ENCODE measurements at regions not wholly inside any gene's neighbourhood (a gene's known extent, or its start where the extent isn't known, plus 50 kb on each side); places are given as distances from the start of the nearest gene placed in this dataset.
A peak's percentile ranks its signal among the peaks of the same experiment; 100 is the strongest.

DNA sequence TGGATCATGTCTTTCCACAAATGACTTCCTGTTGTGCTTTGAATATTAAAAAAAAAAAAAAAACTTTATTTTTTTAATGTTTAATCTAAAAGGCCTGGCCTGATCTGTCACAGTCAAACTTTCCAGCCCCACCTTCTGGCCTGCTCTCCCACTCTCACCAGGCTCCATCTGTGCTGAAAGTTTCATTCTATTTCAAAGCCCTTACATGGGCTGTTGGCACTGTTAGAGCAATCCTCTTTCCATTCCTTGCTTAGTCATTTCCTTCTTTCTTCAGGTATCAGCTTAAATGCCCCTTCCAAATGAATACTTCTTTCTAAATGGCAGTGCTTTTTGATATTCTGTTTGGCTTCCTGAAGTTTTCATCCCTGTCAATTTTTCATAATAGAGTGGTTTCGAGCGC is 1104.8 kb upstream of the C9orf72 start:
- DNase-seq: no peak
- in situ Hi-C loops (cut with MboI; ENCODE audit: low pct_unique_long_range_greater_than_20kb, low sequenced_read_pairs): no loop called here

DNA sequence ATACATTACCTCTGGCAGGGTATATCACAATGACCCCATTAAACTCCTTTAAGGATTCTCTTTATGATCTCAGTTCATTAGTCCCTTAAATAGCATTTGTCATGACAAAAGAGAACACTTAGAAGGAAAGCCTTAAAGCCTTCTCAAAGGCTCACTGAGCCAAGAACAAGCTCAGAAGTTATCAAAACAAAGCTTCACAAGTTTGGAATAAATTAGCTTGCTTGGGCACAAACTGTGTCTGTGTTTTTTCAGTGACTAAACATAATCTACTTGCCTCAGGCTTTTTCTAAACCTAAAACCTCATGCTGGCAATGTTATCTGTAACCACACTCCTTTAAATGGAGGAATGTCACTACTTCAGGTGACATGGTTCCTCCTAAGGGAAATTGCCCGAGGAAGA is 1114.9 kb upstream of the C9orf72 start:
- DNase-seq: no peak
- in situ Hi-C loops (cut with MboI; ENCODE audit: low pct_unique_long_range_greater_than_20kb, low sequenced_read_pairs): no loop called here

DNA sequence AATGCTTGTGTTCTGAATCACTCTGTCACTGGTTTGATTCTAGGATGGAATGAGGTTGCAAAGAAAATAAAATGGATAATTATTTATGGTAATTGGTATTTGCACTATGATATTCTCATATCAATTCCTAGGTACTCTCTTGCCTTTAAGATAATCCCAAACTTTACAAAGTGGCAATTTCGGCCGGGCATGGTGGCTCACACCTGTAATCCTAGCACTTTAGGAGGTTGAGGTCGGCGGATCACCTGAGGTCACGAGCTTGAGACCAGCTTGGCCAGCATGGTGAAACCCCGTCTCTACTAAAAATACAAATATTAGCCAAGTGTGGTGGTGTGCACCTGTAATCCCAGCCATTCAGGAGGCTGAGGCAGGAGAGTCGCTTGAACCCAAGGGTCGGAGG is 1118.7 kb upstream of the C9orf72 start:
- in situ Hi-C loops (cut with MboI; ENCODE audit: low pct_unique_long_range_greater_than_20kb, low sequenced_read_pairs): no loop called here

DNA sequence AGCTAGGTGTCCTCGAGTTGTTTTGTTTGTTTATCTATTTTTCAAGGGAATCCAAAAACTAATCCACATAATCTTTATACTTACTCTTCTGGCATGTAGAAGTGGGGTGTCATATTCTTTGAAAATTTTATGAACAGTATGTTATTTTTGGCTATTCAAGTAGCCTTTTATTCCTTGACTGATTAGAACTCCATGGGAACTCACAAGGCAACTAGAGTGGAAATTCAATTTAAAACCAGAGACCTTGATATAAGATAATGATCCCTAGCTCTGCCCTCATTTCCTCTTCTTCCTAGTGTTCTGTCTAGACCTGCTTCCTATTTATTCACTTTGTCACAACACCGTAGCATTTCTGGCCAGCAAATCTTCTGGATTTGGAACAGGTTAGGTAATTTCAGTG is 1123.7 kb upstream of the C9orf72 start:
- no peak for DNase-seq
- in situ Hi-C loops (cut with MboI; ENCODE audit: low pct_unique_long_range_greater_than_20kb, low sequenced_read_pairs): no loop called here

More for the DNA sequence above, 1118.7 kb upstream of the C9orf72 start:
- DNase-seq: no peak

DNA sequence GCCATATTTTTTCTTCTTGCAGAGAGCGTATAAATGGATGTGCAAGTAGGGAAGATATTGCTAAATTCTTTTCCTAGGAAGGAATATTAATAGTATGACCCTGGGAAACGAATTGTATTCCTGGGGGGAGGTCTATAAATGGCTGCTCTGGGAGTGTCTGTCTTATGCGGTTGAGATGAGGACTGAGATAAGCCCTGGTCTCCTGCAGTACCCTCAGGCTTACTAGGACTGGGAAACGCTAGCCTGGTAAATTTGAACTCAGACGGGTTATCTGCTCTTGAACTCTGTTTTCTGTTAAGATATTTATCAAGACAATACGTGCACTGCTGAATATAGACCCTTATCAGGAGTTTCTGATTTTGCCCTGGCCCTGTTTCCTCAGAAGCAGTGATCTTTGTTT is 1126.4 kb upstream of the C9orf72 start:
- DNase-seq: no peak
- in situ Hi-C loops (cut with MboI; ENCODE audit: low pct_unique_long_range_greater_than_20kb, low sequenced_read_pairs): no loop called here

DNA sequence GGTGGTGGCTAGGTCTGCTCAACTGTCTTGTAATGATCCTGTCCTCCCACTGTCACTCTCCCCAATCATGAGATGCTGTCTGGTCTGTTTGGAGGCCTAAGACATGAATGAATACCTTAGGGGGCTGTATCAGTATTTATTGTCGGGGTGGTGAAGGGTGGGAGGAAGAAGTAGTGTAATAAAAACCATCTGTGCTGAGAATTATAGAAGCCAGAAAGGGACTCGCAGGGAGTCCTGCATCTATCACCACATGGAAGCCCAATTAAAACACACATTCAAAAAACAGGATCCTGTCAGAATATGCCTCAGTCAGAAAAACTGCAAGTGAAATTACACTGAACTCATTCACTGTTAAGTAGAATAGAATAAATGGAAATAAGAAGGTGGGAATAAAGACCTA is 1134.3 kb upstream of the C9orf72 start:
- DNase-seq: no peak
- in situ Hi-C loops (cut with MboI; ENCODE audit: low pct_unique_long_range_greater_than_20kb, low sequenced_read_pairs): no loop called here

DNA sequence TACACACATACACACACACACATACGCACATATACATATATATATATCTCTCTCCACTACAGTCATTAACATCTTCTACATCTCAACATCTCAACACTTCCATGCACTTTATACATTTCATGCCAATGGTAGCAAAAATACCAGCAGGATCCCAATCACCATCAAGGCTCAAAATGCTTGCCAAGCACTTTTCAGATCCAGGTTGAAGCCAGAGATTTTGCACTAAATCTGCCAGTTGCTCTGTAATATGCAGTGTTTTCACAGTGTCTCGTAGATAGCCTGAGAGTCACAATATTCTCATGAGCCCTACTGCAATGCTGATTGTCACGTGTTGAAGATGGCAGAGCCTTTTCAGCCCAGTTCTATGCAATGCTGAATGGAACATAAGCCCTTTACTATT is 1140.9 kb upstream of the C9orf72 start:
- in situ Hi-C loops (cut with MboI; ENCODE audit: low pct_unique_long_range_greater_than_20kb, low sequenced_read_pairs): no loop called here

DNA sequence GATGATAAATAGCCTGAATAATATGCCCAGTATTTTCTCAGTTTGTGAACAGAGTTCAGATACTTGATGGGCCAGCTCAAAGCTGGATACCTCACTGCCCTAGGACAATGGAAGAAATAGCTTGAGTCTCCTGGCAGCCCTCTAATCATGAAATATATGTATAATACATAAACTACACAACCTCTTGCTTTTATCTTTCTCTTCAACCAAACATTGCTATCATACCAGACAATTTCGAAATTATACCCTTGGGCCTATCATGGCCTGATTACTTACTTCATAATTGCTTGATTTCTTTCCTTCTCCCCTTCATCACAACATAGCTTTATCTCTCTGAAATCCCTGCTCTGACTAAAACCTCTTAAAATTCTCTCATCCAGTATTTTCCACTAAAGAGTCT is 1144.9 kb upstream of the C9orf72 start:
- in situ Hi-C loops (cut with MboI; ENCODE audit: low pct_unique_long_range_greater_than_20kb, low sequenced_read_pairs): no loop called here
- DNase-seq: no peak

More for the DNA sequence above, 1140.9 kb upstream of the C9orf72 start:
- no peak for DNase-seq

DNA sequence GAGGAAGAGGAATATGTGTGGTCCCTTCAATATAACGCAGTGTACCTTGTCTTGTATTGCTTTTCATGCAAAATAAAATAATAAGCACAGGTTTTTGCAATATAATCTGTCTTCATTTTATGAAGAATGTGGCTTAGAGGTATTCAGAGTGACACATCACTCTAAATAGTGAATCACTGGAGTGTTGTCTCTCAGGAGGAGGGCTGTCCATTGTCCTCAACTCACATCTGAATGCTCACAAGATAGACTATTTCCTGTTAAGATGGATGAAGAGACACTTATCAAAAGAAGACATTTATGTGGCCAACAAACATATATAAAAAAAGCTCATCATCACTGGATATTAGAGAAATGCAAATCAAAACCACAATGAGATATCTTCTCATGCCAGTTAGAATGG is 1147.5 kb upstream of the C9orf72 start:
- in situ Hi-C loops (cut with MboI; ENCODE audit: low pct_unique_long_range_greater_than_20kb, low sequenced_read_pairs): no loop called here
- no peak for DNase-seq

DNA sequence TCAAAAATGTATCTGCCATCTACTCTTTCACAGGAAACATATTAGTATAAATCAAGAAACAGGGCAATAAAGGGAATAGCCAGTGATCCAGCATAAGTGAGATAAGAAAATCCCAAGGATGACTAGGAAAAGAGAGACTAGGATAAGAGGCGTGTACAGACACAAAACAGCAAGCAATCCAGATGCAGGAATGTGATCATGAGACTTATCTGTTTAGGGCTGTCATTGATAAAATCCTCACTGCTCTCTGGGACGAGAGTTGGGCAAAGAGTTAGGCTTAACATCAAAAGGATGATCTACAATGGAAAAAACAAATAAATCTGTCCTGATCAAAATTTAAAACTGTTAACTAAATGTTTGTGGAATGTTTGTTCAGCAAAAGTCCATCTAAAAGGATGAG is 1156.8 kb upstream of the C9orf72 start:
- in situ Hi-C loops (cut with MboI; ENCODE audit: low pct_unique_long_range_greater_than_20kb, low sequenced_read_pairs): no loop called here
- DNase-seq: no peak

DNA sequence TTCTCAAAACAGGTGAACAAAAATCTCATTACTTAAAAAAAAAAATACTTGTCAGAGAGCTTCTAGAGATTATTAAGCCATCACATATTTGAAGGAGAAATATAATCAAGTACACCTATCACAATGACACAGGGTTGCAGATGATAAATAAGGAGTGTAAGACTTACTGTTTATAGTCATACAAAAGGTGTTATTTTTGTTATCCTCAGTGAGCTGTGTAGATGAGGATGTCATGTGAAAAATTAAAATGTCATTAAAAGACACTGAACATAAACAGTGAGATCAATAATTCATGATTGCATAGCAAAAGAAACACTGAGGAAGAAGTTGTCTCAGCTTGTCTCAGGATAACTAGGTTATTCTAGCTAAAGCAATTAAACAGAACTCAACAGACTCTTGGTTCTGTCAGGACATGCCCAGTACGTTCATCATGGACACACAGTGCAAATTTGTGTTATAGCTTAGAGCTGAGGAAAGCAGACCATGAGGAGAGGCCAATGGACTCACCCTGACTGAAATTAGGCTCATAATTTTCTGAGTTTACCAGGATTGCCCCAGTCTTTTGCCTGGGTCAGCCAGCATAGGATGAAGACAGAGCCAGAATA is 1162.6 kb upstream of the C9orf72 start:
- in situ Hi-C loops (cut with MboI; ENCODE audit: low pct_unique_long_range_greater_than_20kb, low sequenced_read_pairs): no loop called here
- DNase-seq: no peak

DNA sequence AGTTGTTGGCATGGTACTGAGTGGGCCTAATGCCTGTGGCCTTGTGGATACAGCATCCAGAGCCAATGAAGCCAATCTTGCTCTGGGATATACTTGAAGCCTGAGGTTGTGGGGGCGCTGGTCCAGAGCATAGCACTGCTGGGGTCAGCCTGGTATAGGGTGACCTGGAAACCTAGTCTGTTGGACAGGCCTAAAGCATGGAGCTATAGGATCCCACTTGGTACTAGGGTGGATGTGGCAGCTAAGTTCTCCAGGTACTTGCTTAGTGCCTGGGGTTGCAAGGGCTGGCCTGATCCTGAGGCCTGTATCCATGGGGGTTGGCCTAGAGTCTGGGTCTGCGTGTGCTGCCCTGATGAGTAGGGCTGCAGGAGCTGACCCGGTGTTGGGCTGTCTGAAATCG is 1168.2 kb upstream of the C9orf72 start:
- DNase-seq: no peak
- in situ Hi-C loops (cut with MboI; ENCODE audit: low pct_unique_long_range_greater_than_20kb, low sequenced_read_pairs): no loop called here

DNA sequence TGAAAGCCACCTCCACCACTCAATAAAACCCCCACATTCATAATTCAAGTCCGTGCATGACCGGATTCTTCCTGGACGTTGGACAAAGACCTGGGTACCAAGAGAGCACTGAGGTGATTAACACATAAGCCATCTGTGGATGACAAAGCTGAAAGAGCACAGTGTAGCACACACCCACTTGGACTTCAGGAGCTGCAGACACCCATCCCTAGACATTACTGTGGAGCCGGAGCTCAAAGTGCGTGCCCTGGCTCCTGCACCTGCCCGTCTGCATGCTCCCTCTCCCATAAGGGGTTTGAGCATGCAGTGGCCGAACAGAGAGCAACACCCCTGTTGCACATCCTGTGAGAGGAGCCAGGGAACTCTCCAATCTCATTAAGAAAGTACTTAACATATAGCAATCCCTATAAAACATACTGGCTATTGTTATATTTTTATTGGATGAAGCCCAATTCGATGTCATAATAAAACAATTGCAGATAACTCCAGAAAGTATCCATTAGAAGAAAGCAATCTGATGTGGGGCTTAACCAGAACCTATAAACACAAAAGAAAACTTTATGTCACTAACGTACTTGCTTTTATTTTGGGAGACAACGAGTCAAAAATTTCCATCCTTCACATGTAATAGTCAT is 1174.2 kb upstream of the C9orf72 start:
- no peak for DNase-seq
- in situ Hi-C loops (cut with MboI; ENCODE audit: low pct_unique_long_range_greater_than_20kb, low sequenced_read_pairs): no loop called here

DNA sequence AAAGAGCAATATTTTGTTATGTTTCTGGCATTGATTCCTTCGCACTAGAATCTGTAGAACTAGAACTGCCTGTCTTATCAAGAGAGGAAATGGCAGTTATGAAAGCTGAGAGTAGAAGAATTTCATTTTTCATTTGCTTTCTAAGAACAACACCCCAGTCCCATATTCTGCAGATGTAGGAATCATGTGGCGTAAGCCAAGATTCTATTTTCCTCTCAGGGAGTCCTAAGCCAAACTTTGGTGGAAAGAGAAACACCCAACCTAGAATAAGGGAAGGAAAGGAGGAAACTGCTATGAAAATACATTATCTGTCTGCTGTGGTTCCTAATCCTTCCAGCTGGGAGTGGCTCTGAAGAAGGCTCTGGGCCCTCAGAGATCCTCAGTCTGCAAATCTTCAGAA is 1176.9 kb upstream of the C9orf72 start:
- no peak for DNase-seq
- in situ Hi-C loops (cut with MboI; ENCODE audit: low pct_unique_long_range_greater_than_20kb, low sequenced_read_pairs): no loop called here

DNA sequence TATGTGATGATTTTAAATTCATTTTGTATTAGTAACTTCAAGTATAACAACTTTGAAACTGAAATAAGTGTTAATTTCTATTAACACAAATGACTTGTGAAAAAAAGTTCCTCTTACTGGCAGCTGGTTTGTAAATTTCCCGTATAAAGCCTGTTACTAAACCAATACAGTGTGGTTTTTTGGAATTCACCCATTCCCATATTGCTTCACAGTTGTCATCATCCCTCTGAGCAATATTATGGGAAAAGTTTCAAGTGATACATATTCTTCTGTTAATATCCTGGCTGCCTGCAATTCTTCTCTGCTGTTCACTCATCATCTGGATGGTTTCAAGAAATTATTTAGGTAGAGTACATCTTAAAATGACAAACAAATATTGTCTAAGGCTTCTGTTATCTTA is 1185.1 kb upstream of the C9orf72 start:
- in situ Hi-C loops (cut with MboI; ENCODE audit: low pct_unique_long_range_greater_than_20kb, low sequenced_read_pairs): no loop called here
- no peak for DNase-seq

DNA sequence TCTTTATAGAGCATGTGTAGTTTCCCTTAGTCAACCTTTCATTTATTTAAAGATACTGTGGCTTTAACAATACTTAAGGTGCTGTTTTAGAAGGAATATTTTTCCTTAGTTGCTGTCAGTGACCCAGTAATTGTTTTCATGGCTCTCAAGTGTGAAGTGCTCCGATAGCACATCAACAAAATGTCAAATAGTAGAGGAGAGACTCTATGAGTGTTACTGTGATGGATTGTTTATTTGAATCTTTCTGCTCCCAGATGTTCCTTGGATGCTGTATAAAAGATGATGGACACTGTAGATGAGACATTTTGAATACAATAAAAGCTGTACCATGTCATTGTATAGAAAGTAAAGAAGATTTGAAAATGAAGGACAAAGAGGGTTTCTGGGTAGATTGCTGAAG is 1185.7 kb upstream of the C9orf72 start:
- in situ Hi-C loops (cut with MboI; ENCODE audit: low pct_unique_long_range_greater_than_20kb, low sequenced_read_pairs): no loop called here
- no peak for DNase-seq

DNA sequence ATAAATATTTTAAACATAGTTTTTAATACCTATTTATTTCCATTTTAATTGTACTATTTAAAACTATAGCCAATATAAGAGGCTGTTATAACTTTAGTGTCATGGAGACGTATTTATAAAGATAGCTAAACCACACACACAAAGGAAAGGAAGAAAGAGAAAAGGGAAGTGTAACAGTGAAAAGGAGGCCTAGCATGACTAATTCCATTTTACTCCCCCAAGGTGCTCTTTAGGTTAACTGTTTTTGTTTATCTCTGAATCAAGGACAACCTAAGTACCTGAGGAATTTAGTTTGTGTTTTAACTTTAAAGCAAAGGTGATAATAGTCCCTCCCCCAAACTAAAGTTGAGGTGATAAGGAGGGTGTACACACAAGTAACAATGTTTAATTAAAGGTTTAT is 1188.9 kb upstream of the C9orf72 start:
- in situ Hi-C loops (cut with MboI; ENCODE audit: low pct_unique_long_range_greater_than_20kb, low sequenced_read_pairs): no loop called here

DNA sequence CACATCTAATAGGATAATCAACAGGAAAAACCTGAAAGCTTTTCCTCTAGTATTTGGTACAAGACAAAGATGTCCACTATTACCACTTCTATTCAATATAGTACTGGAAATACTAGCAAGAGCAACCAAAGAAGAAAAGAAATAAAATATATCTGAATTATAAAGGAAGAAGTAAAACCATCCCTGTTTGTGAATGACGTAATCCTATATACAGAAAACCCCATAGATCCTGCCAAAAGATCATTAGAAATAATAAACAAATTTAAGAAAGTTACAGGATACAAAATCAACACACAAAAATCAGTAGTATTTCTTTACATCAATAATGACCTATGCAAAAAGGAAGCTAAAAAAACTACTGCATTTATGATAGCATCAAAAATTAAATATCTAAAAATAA is 1191.3 kb upstream of the C9orf72 start:
- no peak for DNase-seq
- in situ Hi-C loops (cut with MboI; ENCODE audit: low pct_unique_long_range_greater_than_20kb, low sequenced_read_pairs): no loop called here

More for the DNA sequence above, 1188.9 kb upstream of the C9orf72 start:
- peak; percentile 73 for DNase-seq

DNA sequence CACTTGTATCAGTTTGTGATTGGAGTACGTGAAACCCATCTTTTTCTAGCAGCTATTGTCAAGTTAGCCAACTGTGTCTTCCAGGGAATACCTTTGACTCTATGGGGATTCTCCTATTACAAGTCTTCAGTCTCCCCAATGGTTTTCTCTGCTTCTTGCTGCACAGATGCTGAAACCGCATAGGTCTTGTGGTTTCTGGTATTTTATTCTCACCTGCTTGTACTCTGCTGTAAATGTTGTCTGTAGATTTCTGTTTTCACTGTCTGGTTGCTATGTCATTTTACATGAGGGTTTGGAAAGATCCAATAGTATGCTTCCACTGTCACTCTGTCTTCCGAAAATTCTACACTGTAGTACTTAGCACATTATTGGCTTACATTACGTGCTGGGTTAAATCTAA is 1196.9 kb upstream of the C9orf72 start:
- DNase-seq: no peak
- in situ Hi-C loops (cut with MboI; ENCODE audit: low pct_unique_long_range_greater_than_20kb, low sequenced_read_pairs): no loop called here

DNA sequence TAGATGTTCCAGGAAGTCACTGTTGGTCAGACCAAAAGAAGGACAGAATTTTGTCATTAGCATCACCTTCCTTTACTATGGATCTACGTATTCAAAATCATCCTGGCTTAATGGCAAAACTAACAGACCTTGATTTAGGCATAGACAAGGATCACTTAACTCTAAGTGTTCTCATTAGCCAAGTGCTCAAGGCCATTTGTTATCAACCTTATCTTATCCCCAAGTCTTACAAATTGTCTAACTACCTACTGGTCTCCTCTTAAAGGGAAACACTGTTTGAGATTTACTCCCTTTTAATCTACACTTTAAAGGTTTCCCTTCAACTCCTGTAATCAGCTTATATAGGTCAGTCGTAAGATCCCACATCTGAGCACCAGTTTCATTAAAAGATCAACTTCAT is 1197.5 kb upstream of the C9orf72 start:
- in situ Hi-C loops (cut with MboI; ENCODE audit: low pct_unique_long_range_greater_than_20kb, low sequenced_read_pairs): no loop called here
- no peak for DNase-seq
